Activated T-helper 1 cell treated with anti-CD3 and anti-CD28 coated beads, Interleukin-2, amount 50 U/mL, for 16 hours (primary cell): ENCODE measurements at regions not wholly inside any gene's neighbourhood (a gene's known extent, or its start where the extent isn't known, plus 50 kb on each side); places are given as distances from the start of the nearest gene placed in this dataset.

Experiments
- DNase-seq, 2 donors: peaks; one replicate each; pipeline ENCODE4 v3.0.0-alpha.2; 2020; ENCODE audit warnings: low read depth in 1 of 2, low spot score in 1 of 2

DNA sequence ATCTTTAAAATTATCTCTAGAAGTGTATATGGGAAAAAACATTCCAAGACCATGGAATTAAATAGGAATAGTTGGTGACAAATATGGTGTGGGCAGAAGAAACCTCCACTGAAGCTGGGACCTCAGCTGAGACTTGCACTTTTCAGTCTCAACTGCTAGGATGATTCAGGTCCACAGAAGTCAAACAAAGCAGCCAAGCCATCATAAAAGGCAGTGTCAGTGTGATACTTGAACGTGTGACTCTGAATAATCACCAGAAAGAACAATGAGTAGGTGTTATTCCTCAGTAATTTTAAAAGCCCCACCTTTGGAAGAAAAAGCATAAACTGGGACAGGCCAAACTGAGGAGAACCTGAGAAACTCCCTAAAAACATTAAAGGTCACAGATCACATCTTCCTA lies 90.7 kb downstream of the ZNF281 start:
- DNase-seq: no peak

DNA sequence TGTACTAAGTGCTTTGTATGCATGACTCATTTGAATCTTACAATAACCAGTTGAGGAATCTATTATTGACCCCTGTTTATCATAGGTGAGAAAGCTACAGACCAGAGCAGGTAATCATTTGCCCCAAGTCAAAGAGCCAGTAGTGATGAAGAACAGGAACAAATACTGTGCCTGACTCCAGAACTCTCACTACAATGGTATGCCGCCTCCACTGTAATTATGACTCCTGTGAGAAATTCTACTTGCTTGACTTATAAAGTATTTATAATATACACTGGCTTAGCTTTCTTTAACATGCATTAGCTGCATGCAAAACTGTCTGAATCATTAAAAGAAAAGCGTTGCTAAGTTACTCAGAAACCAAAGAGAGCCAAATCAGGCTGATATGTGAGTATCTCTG lies 92.6 kb downstream of the ZNF281 start:
- DNase-seq: no peak

DNA sequence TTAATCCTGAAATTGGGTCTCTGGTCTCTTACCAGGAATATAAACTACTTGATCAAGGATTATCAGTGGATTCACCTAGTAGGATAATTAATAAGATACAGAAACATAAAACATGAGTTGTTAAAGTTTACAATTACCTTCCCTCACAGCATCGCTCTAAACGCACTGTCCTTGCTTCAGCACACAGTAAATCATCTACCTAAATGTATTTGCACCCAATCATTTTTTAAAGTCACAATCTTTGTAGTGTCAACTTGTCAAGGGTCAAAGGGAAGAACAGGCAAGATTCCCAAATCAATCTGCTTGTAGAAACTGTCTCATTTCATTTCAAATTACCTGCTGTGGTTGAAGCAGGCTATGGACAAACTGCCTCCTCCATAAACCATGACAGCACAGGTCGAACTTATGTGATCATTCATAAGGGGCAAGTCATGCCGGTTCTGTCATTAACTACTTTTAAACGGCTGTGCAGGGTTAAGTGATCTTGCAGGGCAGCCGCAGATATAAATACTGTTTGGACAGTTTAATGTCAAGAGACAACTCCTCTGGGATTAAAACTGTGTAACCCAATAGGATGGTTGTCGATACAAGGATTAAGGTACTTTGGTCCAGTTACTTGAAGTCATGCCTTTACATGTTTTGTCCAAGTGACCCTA lies 93.6 kb downstream of the ZNF281 start:
- no peak for DNase-seq

DNA sequence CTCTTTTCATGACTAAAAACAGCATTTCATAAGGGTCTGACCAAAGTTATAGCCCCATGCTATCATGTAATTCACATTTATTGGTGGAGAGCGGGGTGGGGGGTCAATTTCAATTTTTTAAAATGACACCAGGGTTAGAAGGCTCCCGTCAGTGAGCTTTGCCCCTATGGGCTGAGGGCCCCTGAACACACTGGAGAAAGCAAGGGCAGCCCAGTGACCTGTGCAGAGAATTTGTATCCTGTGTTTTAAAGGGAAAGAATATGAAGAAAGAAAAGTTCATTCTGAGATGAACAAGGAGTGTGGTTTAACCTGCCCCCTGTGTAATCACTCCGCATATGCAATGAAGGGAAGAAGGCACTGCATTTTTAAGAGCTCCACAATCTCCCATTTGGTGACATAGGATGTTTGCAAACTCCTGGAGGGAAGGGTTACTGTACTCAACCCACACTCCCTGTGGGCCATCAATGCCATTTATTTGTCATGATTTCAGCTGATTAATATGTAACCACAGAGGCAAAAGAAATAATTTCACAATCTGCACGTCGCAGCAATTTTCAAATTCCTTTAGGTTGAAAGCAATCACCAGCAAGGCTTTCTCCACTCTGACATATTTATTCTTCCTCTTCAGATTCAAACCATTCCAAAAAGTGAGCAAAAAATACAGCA lies 95.6 kb downstream of the ZNF281 start:
- DNase-seq: no peak

DNA sequence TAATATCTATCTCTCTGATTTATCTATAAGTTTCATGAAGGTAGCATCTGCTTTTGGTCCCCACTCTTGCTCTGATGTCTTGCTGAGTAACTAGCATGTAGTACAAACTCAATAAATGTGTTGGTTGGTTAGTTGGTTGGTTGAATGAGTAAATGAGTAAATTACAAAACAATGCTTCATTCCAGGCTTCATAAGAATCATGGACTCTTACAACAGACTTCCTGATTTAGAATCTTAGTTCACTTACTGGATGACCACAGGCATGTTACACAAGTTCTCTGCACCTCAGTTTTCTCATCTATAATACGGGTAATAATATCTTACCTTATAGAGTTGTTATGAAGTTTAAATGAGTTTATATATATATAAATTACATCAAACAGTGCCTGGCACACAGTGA lies 98.6 kb downstream of the ZNF281 start:
- no peak for DNase-seq

DNA sequence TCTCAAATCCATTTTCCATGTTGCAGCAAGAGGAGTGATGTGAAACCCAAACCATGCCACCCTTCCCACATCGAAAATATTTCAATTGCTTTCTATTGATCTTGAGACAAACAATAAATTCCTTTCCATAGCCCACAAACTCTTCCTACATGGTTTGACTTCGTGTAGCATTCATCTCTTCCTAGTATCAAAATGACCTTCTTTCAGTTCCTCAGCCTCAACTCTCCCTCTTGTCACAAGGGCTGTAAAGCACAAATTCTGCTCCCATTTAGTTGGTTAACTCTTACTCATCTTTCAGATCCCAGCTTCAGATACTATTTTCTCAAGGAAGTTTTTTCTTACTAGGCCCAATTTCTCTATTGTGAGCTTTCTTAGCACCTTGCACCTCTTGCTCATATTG lies 99.0 kb downstream of the ZNF281 start:
- DNase-seq: no peak

DNA sequence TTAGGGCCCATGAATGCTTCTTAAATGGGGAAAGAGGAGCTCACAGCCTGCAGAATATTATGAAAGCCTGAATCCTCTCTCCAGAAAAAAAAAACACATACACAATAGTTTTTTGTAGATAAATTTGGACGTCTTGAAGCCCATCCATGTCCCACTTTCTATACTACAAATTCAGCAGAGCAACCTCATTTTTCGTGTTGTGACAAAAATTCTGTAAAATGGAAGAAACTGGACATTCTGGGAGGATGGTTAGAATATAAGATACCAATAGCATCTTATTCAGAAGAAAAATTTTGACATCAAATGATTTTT lies 102.1 kb downstream of the ZNF281 start:
- DNase-seq: no peak

DNA sequence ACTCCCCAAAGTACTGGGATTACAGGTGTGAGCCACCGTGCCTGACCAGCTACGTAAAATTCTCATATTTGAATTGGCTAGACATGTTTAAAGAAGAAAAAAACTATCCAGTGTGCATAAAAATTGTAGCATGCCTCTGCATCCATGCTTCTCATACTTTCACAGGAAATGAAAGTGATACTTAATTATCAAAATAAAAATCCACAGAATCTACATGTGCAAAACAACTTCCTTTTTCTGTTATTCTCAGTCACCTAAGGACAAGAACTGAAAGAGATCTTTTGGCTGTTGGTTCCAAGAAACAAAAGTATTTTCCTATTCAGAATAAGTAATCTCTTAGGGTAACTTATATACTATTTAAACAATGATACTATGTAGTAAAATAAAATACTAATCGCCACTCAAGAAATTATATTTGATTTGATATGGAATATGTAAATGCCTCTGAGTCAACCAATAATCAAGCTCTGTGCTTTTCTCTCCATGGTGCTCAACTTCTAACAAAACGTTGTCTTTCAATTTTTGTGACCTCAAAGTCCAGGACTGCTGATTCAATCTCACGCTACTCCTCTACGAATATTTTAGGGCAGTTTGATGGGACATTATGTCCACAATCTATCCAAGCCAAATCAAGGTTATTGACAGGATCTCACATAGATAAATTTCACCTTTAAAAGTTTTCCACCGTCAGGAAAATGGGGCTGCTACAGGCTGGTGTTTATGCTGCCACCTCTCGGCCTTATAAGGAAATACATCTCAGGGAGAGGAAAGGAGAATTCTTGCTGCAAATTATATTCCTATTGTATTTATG lies 102.7 kb downstream of the ZNF281 start:
- DNase-seq: no peak

DNA sequence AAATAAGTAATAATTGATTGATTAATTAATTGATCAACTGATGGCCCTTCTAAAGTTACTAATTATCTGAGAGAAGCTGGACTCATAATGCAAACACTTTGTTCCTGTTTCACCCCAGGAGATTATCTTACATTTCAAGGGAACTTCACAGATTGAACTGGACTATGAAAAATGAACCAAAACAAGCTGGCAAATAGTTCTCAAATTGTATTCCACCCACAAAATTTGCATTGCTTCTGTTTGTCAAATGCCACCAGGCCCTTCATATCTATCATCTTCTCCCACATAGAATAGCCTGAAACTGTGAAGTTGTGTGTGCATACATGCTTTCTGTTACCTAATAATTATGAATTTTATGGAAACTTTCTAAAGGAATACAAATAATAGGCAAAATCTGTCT lies 104.0 kb downstream of the ZNF281 start:
- DNase-seq: no peak

DNA sequence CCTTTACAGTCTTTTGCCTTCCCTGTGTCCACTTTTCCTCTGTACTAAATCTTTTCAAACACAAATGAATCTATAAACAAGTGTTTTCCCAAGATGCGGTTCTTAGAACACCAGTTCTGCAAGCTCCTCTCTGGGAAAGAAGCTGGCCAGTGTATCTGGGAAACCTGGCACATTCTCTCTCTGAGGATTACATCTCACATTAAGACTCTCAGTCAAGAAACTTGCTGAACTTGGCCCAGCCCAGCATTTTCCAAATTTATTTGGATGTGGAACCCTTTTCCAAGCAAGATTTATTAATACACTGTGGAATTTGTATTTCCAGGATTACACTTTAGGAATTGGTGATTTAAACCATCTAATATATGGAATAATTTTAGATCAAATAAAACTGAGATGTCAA lies 105.7 kb downstream of the ZNF281 start:
- DNase-seq: no peak

DNA sequence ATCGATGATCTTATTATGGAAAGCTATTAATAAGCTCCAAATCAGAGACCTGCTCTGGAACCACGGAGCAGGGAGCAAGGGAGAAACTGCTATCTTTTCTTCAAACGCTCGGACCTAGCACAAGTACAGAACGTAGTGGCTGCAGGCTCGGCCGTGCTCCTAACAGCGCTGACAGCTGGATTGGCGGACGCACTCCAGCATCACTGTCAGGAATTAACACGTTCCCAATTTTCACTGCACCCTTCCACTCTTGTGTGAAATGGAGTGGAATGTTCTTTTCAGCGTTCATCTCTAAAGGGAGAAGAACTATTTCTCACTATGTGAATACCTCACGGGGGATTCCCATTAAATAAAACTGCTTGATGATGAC lies 106.9 kb downstream of the ZNF281 start:
- DNase-seq: no peak

DNA sequence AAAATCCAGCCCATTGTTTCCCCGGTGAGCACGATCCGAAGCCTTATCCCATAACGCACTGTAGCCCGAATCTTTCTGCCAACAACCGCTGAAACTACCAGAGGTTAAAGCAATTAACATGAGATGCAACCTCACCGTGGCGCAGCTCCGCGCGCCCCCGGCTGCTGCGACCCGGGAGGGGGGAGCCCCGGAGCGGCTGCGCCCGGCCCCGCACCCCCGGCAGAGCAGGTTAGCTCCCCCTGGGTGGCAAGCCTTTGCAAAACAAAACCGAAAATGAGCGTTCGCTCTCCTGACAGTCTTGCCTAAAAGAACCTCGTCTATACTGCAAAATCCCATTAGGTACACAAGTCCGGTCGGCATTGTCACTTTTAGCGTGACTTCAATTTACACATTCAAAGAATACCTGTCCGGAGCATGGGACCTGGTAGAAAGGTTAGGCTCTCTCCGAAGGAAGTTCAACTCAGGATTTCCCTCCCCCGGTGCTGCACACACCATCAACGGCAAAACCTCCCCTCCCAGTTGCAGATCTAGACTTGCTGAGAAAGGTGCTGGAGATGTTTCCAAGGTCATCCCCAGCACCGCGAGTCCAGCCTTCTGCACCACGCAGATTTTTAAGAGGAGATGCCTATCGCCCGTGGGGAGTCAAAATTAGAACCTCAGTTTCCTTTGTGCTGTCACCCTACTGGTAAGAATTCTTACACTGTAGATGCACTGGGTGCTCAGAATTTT lies 107.5 kb downstream of the ZNF281 start:
- DNase-seq: peak; percentile 38 to 42

DNA sequence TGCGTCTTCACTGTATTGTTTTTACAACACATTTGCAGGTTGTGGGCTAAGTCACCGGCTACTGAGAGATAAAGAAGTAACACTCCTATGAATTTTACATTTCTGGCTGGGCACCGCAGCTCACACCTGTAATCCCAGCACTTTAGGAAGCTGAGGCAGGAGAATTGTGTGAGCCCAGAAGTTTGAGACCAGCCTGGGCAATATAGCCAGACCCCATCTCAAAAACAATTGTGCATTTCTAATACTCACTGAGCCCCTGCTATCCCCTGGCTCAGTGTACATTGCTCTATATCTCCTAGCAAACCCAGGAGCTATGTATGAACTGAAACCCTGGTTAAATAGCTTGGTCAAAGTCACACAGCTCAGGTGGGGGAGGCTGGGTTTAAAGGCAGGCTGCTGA lies 108.7 kb downstream of the ZNF281 start:
- DNase-seq: no peak

DNA sequence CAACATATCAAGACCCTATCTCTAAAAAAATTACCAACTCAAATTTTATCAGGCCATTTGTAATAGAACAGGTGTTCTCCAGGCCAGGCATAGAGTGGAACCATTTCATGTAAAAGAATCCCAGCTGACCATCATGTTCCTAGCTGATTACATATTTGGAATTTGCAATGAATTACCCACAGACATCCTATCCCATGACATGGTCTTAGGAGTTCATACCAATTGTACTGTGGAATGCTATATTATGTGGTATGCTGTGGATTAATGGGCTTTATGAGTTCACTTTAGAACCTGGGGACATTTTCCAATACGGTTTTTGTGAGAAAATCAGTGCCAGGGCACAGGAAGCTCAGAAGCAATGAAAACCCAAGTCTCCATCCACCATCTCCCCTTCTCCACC lies 110.3 kb downstream of the ZNF281 start:
- DNase-seq: no peak

DNA sequence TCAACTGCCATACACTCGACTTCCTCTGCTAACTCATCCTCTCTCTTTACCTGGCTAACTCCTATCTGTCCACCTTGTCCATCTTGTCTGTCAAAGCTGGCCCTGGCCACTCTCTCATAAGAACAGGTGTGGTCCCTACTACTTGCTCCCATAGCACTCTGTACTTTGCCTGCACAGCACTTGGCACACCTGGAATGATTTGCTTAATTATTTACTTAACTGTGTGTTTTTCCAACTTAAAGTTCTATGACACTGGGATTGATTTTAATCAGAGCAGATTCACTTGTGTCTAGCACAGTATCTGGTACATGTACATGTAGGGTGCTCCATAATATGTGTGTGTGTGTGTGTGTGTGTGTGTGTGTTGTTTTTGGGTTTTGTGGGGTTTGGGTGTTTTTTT lies 111.6 kb downstream of the ZNF281 start:
- DNase-seq: no peak

DNA sequence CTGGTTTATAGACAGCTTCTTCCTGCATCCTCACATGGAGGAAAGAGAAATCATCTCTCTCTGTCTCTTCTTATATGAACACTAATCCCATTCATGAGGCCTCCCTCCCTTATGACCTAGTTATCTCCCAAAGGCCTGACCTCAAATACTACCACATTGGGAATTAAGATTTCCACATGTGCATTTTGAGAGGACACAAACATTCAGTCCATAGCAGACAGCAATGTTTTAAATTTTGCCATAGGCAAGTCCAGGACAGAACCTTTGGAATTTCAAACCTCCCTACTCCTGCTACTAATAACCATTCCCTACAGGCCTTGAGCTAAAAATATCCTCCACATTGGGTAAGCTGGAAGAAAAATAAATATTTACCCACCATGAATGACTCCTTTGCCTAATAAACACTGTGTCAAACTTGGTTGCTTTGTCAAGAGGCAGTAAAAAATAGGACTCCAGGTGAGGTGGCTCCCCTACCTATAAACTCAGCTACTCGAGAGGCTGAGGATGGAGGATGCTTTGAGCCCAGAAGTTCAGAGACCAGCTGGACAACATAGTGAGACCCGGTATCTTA lies 113.7 kb downstream of the ZNF281 start:
- DNase-seq: no peak

DNA sequence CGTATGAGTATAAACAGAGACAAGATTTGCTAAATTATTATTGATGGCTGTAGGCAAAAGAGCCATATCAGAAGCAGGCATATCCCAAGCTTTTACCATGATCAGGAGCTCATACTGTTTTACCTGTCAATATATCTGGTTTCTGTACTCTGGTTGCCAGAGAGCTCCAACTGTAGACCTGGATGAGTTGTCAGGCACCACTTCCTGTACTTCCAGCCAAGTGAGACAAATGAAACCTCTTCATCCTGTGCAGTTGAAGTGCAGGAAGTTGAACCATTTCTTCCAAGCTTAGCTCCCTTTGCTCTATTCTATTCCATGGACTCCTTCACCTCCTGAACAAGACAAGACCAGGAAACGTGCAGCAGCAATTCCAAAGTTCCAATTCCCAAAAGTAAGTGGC lies 115.6 kb downstream of the ZNF281 start:
- DNase-seq: no peak

DNA sequence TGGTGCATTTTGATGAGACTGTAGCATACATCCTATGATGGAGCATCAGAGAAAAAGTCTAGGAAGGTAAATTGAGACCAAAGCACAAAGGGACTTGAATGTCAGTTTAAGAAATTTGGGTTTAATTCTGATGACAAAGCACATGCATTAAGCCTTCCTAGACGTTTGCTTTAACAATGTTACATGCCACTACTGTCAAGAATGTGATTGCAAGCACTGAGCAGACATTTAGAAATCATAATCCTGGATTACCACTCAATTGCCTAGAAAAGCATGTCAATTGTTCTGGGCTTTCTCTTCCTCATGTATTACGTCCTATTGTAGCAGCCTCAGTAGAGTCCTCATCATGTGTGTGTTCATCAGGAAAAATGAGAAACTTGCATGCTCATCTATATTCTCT lies 117.1 kb downstream of the ZNF281 start:
- DNase-seq: no peak

DNA sequence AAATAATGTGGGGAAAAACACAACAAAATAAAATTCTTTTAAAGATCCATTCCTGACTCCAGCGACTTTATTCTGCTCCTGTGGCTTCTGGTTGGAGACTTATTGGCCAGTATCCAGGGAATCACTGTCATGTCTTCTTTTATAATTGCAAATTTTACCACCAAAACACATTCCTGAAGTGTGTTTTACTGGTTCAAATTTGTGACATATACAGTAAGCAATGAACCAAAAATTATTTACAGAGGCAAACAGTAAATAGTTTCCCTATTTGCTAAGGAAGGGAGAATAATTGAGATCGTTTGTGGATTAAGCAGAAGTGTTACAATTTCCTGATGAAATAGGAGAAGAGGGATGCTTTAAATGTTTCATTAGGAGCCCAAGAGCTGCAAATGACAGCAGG lies 118.7 kb downstream of the ZNF281 start:
- no peak for DNase-seq

DNA sequence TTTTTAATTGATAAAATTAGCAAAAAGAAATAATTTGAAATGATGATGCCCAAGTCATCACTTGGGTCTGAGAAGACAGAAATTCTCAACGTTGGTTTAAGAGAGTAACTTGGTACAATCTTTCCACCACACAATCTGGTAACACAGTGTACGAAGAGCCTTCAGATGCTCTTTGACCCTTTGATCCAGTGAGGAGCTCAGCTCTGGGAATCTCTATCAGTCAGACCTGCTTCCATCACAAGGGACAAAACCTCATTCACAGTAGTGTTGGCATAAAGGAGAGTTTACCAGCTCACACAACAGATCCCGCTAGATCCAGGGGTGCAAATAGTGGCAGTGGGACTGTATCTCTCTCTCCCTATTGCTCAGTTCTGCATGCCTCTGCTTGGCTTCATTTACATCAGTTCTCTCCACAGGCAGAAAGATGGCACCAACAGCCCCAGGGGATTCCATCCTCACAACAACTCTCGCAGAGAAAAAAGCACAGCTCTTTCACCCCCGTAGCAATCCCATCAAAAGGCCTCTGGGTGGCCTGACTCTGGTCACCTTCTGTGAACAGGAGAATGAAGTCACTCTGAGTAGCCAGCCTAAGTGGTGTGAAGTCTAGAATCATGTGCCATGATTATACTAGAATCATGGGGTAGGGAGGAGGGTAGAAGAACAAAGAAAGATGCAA lies 119.7 kb downstream of the ZNF281 start:
- DNase-seq: no peak

DNA sequence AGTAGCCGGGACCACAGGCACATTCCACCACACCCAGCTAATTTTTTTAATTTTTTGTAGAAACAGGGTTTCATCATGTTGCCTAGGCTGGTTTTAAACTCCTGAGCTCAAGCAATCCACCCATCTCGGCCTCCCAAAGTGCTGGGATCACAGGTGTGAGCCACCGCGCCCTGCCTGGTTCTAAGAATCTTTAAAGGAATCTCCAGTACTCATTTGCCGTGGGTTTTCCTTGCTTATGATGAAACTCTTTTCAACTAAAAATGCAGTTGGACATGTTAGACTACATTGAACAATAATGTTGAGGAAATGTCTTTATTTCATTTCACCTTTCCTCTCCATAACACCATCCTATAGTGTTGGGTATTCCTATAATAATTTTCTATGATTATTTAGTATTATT lies 121.6 kb downstream of the ZNF281 start:
- DNase-seq: no peak
